Left lung (tissue), 4 donors: ENCODE measurements at regions not wholly inside any gene's neighbourhood (a gene's known extent, or its start where the extent isn't known, plus 50 kb on each side); places are given as distances from the start of the nearest gene placed in this dataset.

Experiments
- ATAC-seq: fragments of 200-7000 bp; cut with Tn5 transposase; one replicate; pipeline ENCODE4 v1.9.1; 2020; ENCODE audit warnings: moderate library complexity
- DNase-seq, 4 donors: peaks; one replicate each; pipeline ENCODE4 v3.0.0-alpha.2; 2013 to 2020
- H3K27ac ChIP-seq, 2 donors: fragments of 200-600 bp; sonication (generic) in 1 of 2; one replicate each; pipeline versions ENCODE4 v1.5.0 to v1.8.0; 2020 to 2021
- H3K27me3 ChIP-seq, 2 donors: fragments of 200-600 bp; sonication (generic) in 1 of 2; one replicate each; pipeline versions ENCODE4 v1.5.0 to v1.8.0; 2020 to 2021
- H3K36me3 ChIP-seq, 2 donors: fragments of 200-600 bp; sonication (generic) in 1 of 2; one replicate each; pipeline versions ENCODE4 v1.5.0 to v1.8.0; 2020 to 2021
- H3K4me1 ChIP-seq, 2 donors: fragments of 200-600 bp; one replicate each; pipeline ENCODE4 v1.8.0; 2021
- H3K4me3 ChIP-seq, 2 donors: fragments of 200-600 bp; sonication (generic) in 1 of 2; one replicate each; pipeline versions ENCODE4 v1.5.0 to v1.8.0; 2020 to 2021; ENCODE audit warnings: mild to moderate bottlenecking in 1 of 2
- H3K9me3 ChIP-seq, 2 donors: fragments of 200-600 bp; sonication (generic) in 1 of 2; one replicate each; pipeline versions ENCODE4 v1.5.0 to v1.8.0; 2020 to 2021
- intact Hi-C, 2 donors: fragments of 100-400 bp; cut with DNase I; formaldehyde crosslinking; loops; one replicate each; pipeline versions ENCODE4 v1.11.2 to v1.14.2; 2022
- TF ChIP-seq, protein P1 (sequence below), 2 donors: fragments of 200-600 bp; sonication (generic) in 1 of 2; IDR thresholded peaks; one replicate each; pipeline versions ENCODE4 v1.5.0 to v1.8.0; 2021; ENCODE audit warnings: antibody characterized with exemption in 2 of 2
- donor health status: DM: no; HTN: yes; CAD: no.
- donor health status: DM: no; HTN: no; CAD: no.

DNA sequence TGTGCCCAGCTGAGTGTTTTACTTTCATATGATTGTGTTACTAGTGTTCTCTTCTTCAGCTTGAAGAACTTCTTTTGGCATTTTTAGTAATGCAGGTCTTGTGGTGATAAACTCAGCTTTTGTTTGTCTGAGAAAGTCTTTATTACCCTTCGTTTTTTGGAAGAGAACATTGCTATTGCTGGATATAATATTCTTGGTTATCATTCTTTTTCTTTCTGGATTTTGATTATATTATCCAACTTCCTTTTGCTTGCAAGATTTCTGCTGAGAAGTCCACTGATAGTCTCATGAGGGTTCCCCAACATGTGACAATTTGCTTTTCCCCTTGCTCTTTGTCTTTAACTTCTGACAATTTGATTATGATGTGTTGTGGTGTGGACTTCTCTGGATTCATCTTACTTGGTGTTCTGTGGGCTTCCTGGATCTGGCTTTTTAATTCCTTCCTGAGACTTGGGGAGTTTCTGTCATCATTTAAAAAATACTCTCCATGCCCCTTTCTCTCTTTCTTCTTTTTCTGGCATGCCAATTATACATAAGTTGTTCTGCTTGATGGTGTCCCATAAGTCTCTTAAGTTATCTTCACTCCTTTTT lies 416.8 kb downstream of the CCDC91 start:
- DNase-seq (no peak), ATAC-seq (no peak)
- Histone ChIP-seq H3K9me3 (peaks cover 0 to 26% of the 10 kb centered on the region in 2 donors), H3K27me3 (no peaks in the 10 kb centered on the region), H3K27ac (no peak overlapping the region), H3K4me1 (no peaks in the 10 kb centered on the region), H3K36me3 (no peaks in the 10 kb centered on the region), H3K4me3 (no peak overlapping the region)
- intact Hi-C loops: no loop called here
- TF ChIP-seq, protein P1, sequence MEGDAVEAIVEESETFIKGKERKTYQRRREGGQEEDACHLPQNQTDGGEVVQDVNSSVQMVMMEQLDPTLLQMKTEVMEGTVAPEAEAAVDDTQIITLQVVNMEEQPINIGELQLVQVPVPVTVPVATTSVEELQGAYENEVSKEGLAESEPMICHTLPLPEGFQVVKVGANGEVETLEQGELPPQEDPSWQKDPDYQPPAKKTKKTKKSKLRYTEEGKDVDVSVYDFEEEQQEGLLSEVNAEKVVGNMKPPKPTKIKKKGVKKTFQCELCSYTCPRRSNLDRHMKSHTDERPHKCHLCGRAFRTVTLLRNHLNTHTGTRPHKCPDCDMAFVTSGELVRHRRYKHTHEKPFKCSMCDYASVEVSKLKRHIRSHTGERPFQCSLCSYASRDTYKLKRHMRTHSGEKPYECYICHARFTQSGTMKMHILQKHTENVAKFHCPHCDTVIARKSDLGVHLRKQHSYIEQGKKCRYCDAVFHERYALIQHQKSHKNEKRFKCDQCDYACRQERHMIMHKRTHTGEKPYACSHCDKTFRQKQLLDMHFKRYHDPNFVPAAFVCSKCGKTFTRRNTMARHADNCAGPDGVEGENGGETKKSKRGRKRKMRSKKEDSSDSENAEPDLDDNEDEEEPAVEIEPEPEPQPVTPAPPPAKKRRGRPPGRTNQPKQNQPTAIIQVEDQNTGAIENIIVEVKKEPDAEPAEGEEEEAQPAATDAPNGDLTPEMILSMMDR (IDR thresholded peaks at IDR 0.05): no peak

DNA sequence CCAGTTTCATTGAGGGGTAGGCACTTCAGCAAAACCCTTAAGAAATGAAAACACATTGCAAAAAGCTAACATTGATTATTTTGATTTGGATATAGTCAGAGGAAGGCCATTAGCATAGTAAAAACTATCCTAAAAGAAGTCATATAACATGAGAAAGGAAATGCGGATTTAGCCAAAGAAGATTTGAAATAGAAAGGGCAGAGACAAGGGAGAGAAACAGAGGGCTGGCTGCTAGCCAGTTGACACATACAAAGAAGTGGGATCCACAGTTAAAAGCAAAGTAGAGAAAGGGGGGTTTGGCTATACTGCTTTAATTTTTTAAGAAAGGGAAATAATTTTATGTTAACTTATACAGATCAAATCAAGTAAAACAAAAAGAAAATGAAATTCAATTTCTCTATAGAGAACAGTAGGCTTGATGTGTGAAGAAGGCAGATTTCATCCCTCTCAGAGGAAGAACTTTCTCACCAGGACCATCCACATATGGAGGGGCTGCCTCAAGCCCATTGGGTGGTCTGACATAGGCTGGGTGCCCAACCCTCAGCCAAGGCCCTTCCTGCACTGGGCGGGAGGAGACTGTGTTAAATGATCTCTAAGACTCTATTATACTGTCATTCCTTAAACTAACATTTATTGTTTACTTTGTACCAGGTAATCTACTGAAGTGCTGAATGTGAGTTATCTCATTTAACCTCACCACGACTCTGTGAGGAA lies 420.3 kb downstream of the CCDC91 start:
- ATAC-seq (peak; percentile 33), DNase-seq (peak in 1 of 4 donors; percentile 3)
- intact Hi-C loops: no loop called here
- Histone ChIP-seq H3K27ac (no peak overlapping the region), H3K9me3 (peaks cover 0 to 26% of the 10 kb centered on the region in 2 donors), H3K36me3 (no peaks in the 10 kb centered on the region), H3K27me3 (no peaks in the 10 kb centered on the region), H3K4me3 (no peak overlapping the region), H3K4me1 (no peaks in the 10 kb centered on the region)
- TF ChIP-seq, protein P1 (IDR thresholded peaks at IDR 0.05): no peak

DNA sequence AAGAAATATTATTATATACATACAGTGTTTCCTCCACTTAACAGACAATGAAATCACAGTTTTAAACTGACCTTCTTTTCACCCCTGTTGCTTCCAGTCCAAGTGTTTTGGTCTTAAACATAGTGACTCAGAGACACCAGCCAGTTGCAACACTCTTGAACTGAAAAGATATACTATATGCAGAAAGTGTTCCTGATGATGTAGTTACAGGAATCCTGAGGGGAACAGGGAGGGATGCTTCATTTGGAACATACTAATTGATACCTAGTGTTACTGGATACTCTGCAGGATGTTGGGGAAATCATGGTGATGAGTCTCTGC lies 420.8 kb downstream of the CCDC91 start:
- Histone ChIP-seq H3K4me1 (no peaks in the 10 kb centered on the region), H3K36me3 (no peaks in the 10 kb centered on the region), H3K27me3 (no peaks in the 10 kb centered on the region), H3K27ac (no peak overlapping the region), H3K4me3 (no peak overlapping the region), H3K9me3 (peaks cover 0 to 26% of the 10 kb centered on the region in 2 donors)
- ATAC-seq (peak; percentile 65), DNase-seq (peak in 2 of 4 donors; percentile 34 to 56)
- TF ChIP-seq, protein P1 (IDR thresholded peaks at IDR 0.05): no peak
- intact Hi-C loops: no loop called here

DNA sequence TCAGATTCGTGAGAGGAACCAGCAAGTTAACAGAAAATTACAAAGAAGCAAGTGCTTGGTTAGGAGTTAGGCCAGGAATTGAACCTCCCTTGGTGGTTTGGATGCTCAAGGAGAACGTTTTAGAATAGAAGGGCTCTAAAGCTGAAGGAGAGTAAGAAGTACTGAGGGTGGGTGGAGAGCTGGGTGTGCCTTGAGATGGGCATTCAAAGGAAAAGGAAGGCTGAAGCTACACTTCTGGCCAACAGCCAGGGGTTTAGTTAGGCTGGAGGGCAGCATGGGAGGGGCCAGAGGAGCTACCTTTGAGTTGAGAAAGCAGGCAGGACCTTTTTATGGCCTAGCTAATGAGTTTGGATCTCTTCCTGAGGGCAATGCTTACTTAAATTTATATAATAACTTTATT lies 421.2 kb downstream of the CCDC91 start:
- ATAC-seq (no peak), DNase-seq (no peak)
- Histone ChIP-seq H3K4me1 (no peaks in the 10 kb centered on the region), H3K9me3 (peaks cover 0 to 23% of the 10 kb centered on the region in 2 donors), H3K27ac (no peak overlapping the region), H3K4me3 (no peak overlapping the region), H3K36me3 (no peaks in the 10 kb centered on the region), H3K27me3 (no peaks in the 10 kb centered on the region)
- intact Hi-C loops: no loop called here
- TF ChIP-seq, protein P1 (IDR thresholded peaks at IDR 0.05): no peak

DNA sequence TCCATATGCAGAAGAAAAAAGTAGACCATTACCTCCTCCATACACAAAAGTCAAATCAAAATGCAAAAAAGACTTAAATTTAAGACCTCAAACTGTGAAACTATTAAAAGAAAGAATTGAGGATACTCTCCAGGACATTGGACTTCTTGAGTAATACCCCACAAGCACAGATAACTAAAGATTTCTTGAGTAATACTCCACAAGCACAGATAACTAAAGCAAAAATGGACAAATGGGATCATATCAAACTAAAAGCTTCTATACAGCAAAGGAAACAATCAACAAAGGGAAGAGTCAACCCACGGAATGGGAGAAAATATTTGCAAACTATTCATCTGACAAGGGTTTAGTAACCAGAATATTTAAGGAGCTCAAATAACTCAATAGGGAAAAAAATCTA lies 427.9 kb downstream of the CCDC91 start:
- H3K27ac ChIP-seq: no peak overlapping the region
- TF ChIP-seq, protein P1 (IDR thresholded peaks at IDR 0.05): no peak
- H3K4me3 ChIP-seq: no peak overlapping the region
- no peaks in the 10 kb centered on the region for H3K27me3 ChIP-seq
- no peaks in the 10 kb centered on the region for H3K4me1 ChIP-seq
- H3K36me3 ChIP-seq: no peaks in the 10 kb centered on the region
- ATAC-seq: no peak
- DNase-seq: no peak
- intact Hi-C loops: no loop called here
- H3K9me3 ChIP-seq: no peaks in the 10 kb centered on the region
